Pancreas (tissue), 10 donors: ENCODE measurements at regions not wholly inside any gene's neighbourhood (a gene's known extent, or its start where the extent isn't known, plus 50 kb on each side); places are given as distances from the start of the nearest gene placed in this dataset.

ENCODE experiments used
- ATAC-seq, 4 donors: fragments of 200-7000 bp; cut with Tn5 transposase; one replicate each; pipeline versions ENCODE4 v1.8.0 to v1.9.1; 2020; ENCODE audit warnings: mild to moderate bottlenecking in 4 of 4, moderate library complexity in 4 of 4
- DNase-seq, 6 donors: peaks; one replicate each; pipeline ENCODE4 v3.0.0-alpha.2; 2020
- FAIRE-seq: peaks from 2 replicates; lab custom pipeline; 2012; peaks lifted over from hg19 to GRCh38; lab: Jason Lieb, UNC
- H3K27ac ChIP-seq, 4 donors: fragments of 200-600 bp; sonication (generic); 1 replicate in 3 of 4; 2 replicates in 1 of 4; pipeline versions ENCODE4 v1.5.0 to v1.8.0; 2020
- H3K27me3 ChIP-seq, 4 donors: fragments of 200-600 bp; one replicate each; pipeline ENCODE4 v1.8.0; 2021
- H3K36me3 ChIP-seq, 3 donors: fragments of 200-600 bp; sonication (generic) in 1 of 3; one replicate each; pipeline versions ENCODE4 v1.5.0 to v1.8.0; 2020 to 2021
- H3K4me1 ChIP-seq, 3 donors: fragments of 200-600 bp; one replicate each; pipeline ENCODE4 v1.8.0; 2021
- H3K4me3 ChIP-seq, 4 donors: fragments of 200-600 bp; sonication (generic) in 2 of 4; one replicate each; pipeline versions ENCODE4 v1.5.0 to v1.8.0; 2020 to 2021
- H3K9me3 ChIP-seq, 4 donors: fragments of 200-600 bp; one replicate each; pipeline ENCODE4 v1.8.0; 2021
- CTCF ChIP-seq, 4 donors: fragments of 200-600 bp; sonication (generic) in 3 of 4; IDR thresholded peaks; one replicate each; pipeline versions ENCODE4 v1.5.0 to v1.8.0; 2021; ENCODE audit warnings: antibody characterized with exemption in 4 of 4
- WGBS, 2 donors: extraction: QIAGEN DNeasy Blood & Tissue Kit; methylation state at CpG; one replicate each; pipeline ENCODE4 v1.1.7; 2013; 5-methylcytosine and 5-hydroxymethylcytosine counted together
- intact Hi-C, 3 donors: fragments of 100-400 bp; cut with DNase I; formaldehyde crosslinking; loops; one replicate each; pipeline versions ENCODE4 v1.11.1 to v1.14.2; 2022
- donor health status: healthy with polysubstance abuse.
- donor health status: DM: no; HTN: no; CAD: no; lungs with moderate emphysema.
- donor health status: DM: no; HTN: no; CAD: no.
- donor health status: control.
- donor health status: control.
- donor health status: Bipolar disorder and iron deficiency.
- donor health status: DM: yes; HTN: yes; CAD: no.
- donor health status: DM: no; HTN: no; CAD: no.
- donor health status: DM: no; HTN: no; CAD: no.
- donor health status: DM: yes; HTN: yes; CAD: no.

GRCh38 chr5:174220417-174220816, 174.9 kb downstream of the NSG2 start:
- ATAC-seq (no peak), FAIRE-seq (no peak), DNase-seq (no peak)
- no peaks in the 10 kb centered on the region for H3K36me3 ChIP-seq
- H3K4me3 ChIP-seq, result no peak overlapping the region
- intact Hi-C loops, result no loop called here
- H3K27ac ChIP-seq, result no peak overlapping the region
- H3K27me3 ChIP-seq, result no peaks in the 10 kb centered on the region
- H3K9me3 ChIP-seq, result no peaks in the 10 kb centered on the region
- no peaks in the 10 kb centered on the region for H3K4me1 ChIP-seq
- TF ChIP-seq CTCF (IDR thresholded peaks at IDR 0.05), result no peak
- 85 to 88% methylated on average over 5 of the region's 5 CpGs for WGBS, 2 donors

GRCh38 chr5:174221436-174221835, 175.9 kb downstream of the NSG2 start:
- no peak for ATAC-seq
- FAIRE-seq, result no peak
- Histone ChIP-seq H3K4me1 (no peaks in the 10 kb centered on the region), H3K36me3 (no peaks in the 10 kb centered on the region), H3K27ac (no peak overlapping the region), H3K9me3 (no peaks in the 10 kb centered on the region), H3K27me3 (no peaks in the 10 kb centered on the region), H3K4me3 (no peak overlapping the region)
- TF ChIP-seq CTCF (IDR thresholded peaks at IDR 0.05), result no peak
- intact Hi-C loops, result no loop called here
- DNase-seq, result no peak
- WGBS, 2 donors, result 47 to 57% methylated on average over 2 of the region's 2 CpGs

- H3K4me1 ChIP-seq, result no peaks in the 10 kb centered on the region
- no peak for FAIRE-seq
- H3K27ac ChIP-seq, result no peak overlapping the region
- intact Hi-C loops, result no loop called here
- no peak overlapping the region for H3K4me3 ChIP-seq
- H3K9me3 ChIP-seq, result no peaks in the 10 kb centered on the region
- WGBS, 2 donors, result 68 to 70% methylated on average over 4 of the region's 4 CpGs
- no peaks in the 10 kb centered on the region for H3K36me3 ChIP-seq
- H3K27me3 ChIP-seq, result no peaks in the 10 kb centered on the region
- no peak for TF ChIP-seq CTCF (IDR thresholded peaks at IDR 0.05)
- no peak for ATAC-seq
- DNase-seq, result no peak
Measured at GRCh38 chr5:174221946-174222345, 176.4 kb downstream of the NSG2 start.

- intact Hi-C loops, result no loop called here
- Histone ChIP-seq H3K4me1 (no peaks in the 10 kb centered on the region), H3K9me3 (no peaks in the 10 kb centered on the region), H3K36me3 (no peaks in the 10 kb centered on the region), H3K27ac (no peak overlapping the region), H3K27me3 (no peaks in the 10 kb centered on the region), H3K4me3 (no peak overlapping the region)
- WGBS, 2 donors, result 74 to 80% methylated on average over 5 of the region's 5 CpGs
- FAIRE-seq (no peak), DNase-seq (no peak), ATAC-seq (no peak)
- no peak for TF ChIP-seq CTCF (IDR thresholded peaks at IDR 0.05)
Measured at GRCh38 chr5:174222891-174223290, 177.4 kb downstream of the NSG2 start.

GRCh38 chr5:174223355-174223754, 177.8 kb downstream of the NSG2 start:
- H3K4me3 ChIP-seq, result no peak overlapping the region
- no peaks in the 10 kb centered on the region for H3K9me3 ChIP-seq
- 61 to 68% methylated on average over 12 of the region's 12 CpGs for WGBS, 2 donors
- no peak overlapping the region for H3K27ac ChIP-seq
- H3K27me3 ChIP-seq, result no peaks in the 10 kb centered on the region
- intact Hi-C loops, result no loop called here
- TF ChIP-seq CTCF (IDR thresholded peaks at IDR 0.05), result no peak
- no peak for FAIRE-seq
- ATAC-seq, result no peak
- DNase-seq, result no peak
- H3K36me3 ChIP-seq, result no peaks in the 10 kb centered on the region
- no peaks in the 10 kb centered on the region for H3K4me1 ChIP-seq
